ENCODE measurements at regions not wholly inside any gene's neighbourhood (a gene's known extent, or its start where the extent isn't known, plus 50 kb on each side); places are given as distances from the start of the nearest gene placed in this dataset.
"Not testable (repeated sequence)": the region's sequence is repeated elsewhere in the genome, so short reads cannot be mapped to it uniquely, and the experiment has no call there.

- DNase-seq: no peak
- Histone ChIP-seq H3K36me3 (no peaks in the 10 kb centered on the region), H3K27ac (no peak overlapping the region), H3K4me1 (no peaks in the 10 kb centered on the region), H3K4me3 (no peak overlapping the region), H3K27me3 (no peaks in the 10 kb centered on the region), H3K9me3 (no peaks in the 10 kb centered on the region)
- TF ChIP-seq POLR2A (IDR thresholded peaks at IDR 0.05): no peak
- TF ChIP-seq CTCF (IDR thresholded peaks at IDR 0.05): no peak
Observed at GRCh38 chr9:11194246-11194645, 581.4 kb upstream of the PTPRD start.

DNA sequence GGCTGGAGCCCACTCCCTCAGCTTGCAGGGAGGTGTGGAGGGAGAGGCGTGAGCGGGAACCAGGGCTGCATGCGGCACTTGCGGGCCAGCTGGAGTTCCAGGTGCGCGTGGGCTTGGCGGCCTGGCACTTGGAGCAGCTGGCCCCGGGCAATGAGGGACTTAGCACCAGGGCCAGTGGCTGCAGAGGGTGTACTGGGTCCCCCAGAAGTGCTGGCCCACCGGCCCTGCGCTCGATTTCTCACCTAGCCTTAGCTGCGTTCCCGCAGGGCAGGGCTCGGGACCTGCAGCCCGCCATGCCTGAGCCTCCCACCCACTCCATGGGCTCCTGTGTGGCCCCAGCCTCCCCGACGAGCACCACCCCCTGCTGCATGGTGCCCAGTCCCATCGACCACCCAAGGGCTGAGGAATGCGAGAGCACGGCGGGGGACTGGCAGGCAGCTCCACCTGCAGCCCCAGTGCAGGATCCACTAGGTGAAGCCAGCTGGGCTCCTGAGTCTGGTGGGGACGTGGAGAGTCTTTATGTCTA is 584.1 kb upstream of the PTPRD start:
- not testable (repeated sequence) for H3K9me3 ChIP-seq, H3K27me3 ChIP-seq, H3K4me1 ChIP-seq, H3K36me3 ChIP-seq, H3K27ac ChIP-seq, H3K4me3 ChIP-seq, DNase-seq

- no peaks in the 10 kb centered on the region for H3K27me3 ChIP-seq
- H3K36me3 ChIP-seq: no peaks in the 10 kb centered on the region
- no peaks in the 10 kb centered on the region for H3K9me3 ChIP-seq
- no peak for DNase-seq
- TF ChIP-seq CTCF (IDR thresholded peaks at IDR 0.05) (no peak), POLR2A (IDR thresholded peaks at IDR 0.05) (no peak)
- H3K4me3 ChIP-seq: no peak overlapping the region
- no peaks in the 10 kb centered on the region for H3K4me1 ChIP-seq
- no peak overlapping the region for H3K27ac ChIP-seq
Observed at GRCh38 chr9:11199335-11199734, 586.5 kb upstream of the PTPRD start.

GRCh38 chr9:11204521-11204920 is 591.7 kb upstream of the PTPRD start:
- Histone ChIP-seq H3K27me3 (no peaks in the 10 kb centered on the region), H3K9me3 (no peaks in the 10 kb centered on the region), H3K4me1 (no peaks in the 10 kb centered on the region), H3K4me3 (no peak overlapping the region), H3K27ac (no peak overlapping the region), H3K36me3 (no peaks in the 10 kb centered on the region)
- DNase-seq: no peak
- TF ChIP-seq POLR2A (IDR thresholded peaks at IDR 0.05): no peak
- TF ChIP-seq CTCF (IDR thresholded peaks at IDR 0.05): no peak

GRCh38 chr9:11206925-11207324 is 594.1 kb upstream of the PTPRD start:
- no peak for DNase-seq
- H3K4me1 ChIP-seq: no peaks in the 10 kb centered on the region
- H3K27ac ChIP-seq: no peak overlapping the region
- TF ChIP-seq CTCF (IDR thresholded peaks at IDR 0.05): no peak
- no peak for TF ChIP-seq POLR2A (IDR thresholded peaks at IDR 0.05)
- no peak overlapping the region for H3K4me3 ChIP-seq
- no peaks in the 10 kb centered on the region for H3K9me3 ChIP-seq
- H3K27me3 ChIP-seq: no peaks in the 10 kb centered on the region
- no peaks in the 10 kb centered on the region for H3K36me3 ChIP-seq

GRCh38 chr9:11233696-11234095 is 620.9 kb upstream of the PTPRD start:
- H3K36me3 ChIP-seq: no peaks in the 10 kb centered on the region
- no peak overlapping the region for H3K27ac ChIP-seq

More at GRCh38 chr9:11233696-11234095, 620.9 kb upstream of the PTPRD start:
- no peak for DNase-seq
- TF ChIP-seq CTCF (IDR thresholded peaks at IDR 0.05) (no peak), POLR2A (IDR thresholded peaks at IDR 0.05) (no peak)
- Histone ChIP-seq H3K4me1 (no peaks in the 10 kb centered on the region), H3K27me3 (no peaks in the 10 kb centered on the region), H3K9me3 (no peaks in the 10 kb centered on the region), H3K4me3 (no peak overlapping the region)
